C4-2B (cell line): ENCODE measurements at regions not wholly inside any gene's neighbourhood (a gene's known extent, or its start where the extent isn't known, plus 50 kb on each side); places are given as distances from the start of the nearest gene placed in this dataset.

Experiments
- CTCF ChIP-seq: fragments of 450-650 bp; conservative IDR thresholded peaks from 2 replicates; pipeline ENCODE4 v1.5.1; 2017; ENCODE audit warnings: mild to moderate bottlenecking
- ZFX ChIP-seq: fragments of 450-650 bp; IDR thresholded peaks from 2 replicates; pipeline ENCODE4 v1.6.1; 2017

GRCh38 chr13:112246731-112247470 lies 129.3 kb upstream of the SPACA7 start:
- TF ChIP-seq CTCF (no peak), ZFX (no peak)
